IMR-90 (cell line): ENCODE measurements at regions not wholly inside any gene's neighbourhood (a gene's known extent, or its start where the extent isn't known, plus 50 kb on each side); places are given as distances from the start of the nearest gene placed in this dataset.

ENCODE experiments used
- ATAC-seq: fragments of 200-7000 bp; cut with Tn5 transposase; 2 replicates; pipeline ENCODE4 v1.9.1; 2020; ENCODE audit warnings: low read depth, mild to moderate bottlenecking, moderate library complexity
- BruUV-seq: library from RNA; stranded (reverse); fragments of 400-500 nt; replicated peaks from 2 replicates; lab custom pipeline; 2021; lab: Mats Ljungman, UMichigan
- CTCF ChIA-PET: fragments of 300-600 bp; formaldehyde crosslinking; extraction: SDS; loops from one replicate; lab custom pipeline; 2021; ENCODE audit warnings: antibody characterized with exemption; lab: Yijun Ruan, JAX
- POLR2A ChIA-PET: fragments of 300-600 bp; sonication (Branson Sonifier 250); formaldehyde crosslinking; loops from one replicate; lab custom pipeline; 2022; ENCODE audit warnings: antibody characterized with exemption; ENCODE audit not compliant: unreplicated experiment; lab: Charles Lee
- DNase-seq: peaks from one replicate; pipeline ENCODE4 v3.0.0; 2013
- H2AFZ ChIP-seq: replicated peaks from 2 replicates; pipeline ENCODE3; 2013; ENCODE audit warnings: low read length, mild to moderate bottlenecking; ENCODE audit not compliant: poor library complexity
- H2AK5ac ChIP-seq: 2 replicates; pipeline ENCODE4 v1.6.1; 2013; ENCODE audit warnings: low read depth, low read length, inconsistent platforms
- H2AK9ac ChIP-seq: replicated peaks from 2 replicates; pipeline ENCODE3; 2013; ENCODE audit warnings: mild to moderate bottlenecking, low read depth, low read length, moderate library complexity; ENCODE audit not compliant: poor library complexity
- H2BK120ac ChIP-seq: 2 replicates; pipeline ENCODE4 v1.6.1; 2013; ENCODE audit warnings: low read depth, low read length, inconsistent platforms
- H2BK15ac ChIP-seq: 3 replicates; pipeline ENCODE4 v1.6.1; 2013; ENCODE audit warnings: low read depth, low read length, inconsistent platforms
- H2BK20ac ChIP-seq: 2 replicates; pipeline ENCODE4 v1.6.1; 2013; ENCODE audit warnings: low read depth, mild to moderate bottlenecking, inconsistent platforms, low read length, moderate library complexity
- H2BK5ac ChIP-seq: 2 replicates; pipeline ENCODE4 v1.6.1; 2013; ENCODE audit warnings: mild to moderate bottlenecking, low read depth, low read length, inconsistent platforms; ENCODE audit not compliant: poor library complexity, severe bottlenecking
- H3K14ac ChIP-seq: replicated peaks from 2 replicates; pipeline ENCODE4 v1.6.1; 2013; ENCODE audit warnings: low read depth, low read length, inconsistent platforms
- H3K18ac ChIP-seq: 2 replicates; pipeline ENCODE4 v1.6.1; 2013; ENCODE audit warnings: low read depth, low read length, control low read depth
- H3K23ac ChIP-seq: 2 replicates; pipeline ENCODE4 v1.6.1; 2013; ENCODE audit warnings: low read depth, low read length, inconsistent platforms
- H3K27ac ChIP-seq: 2 replicates; pipeline ENCODE4 v1.5.1; 2013; ENCODE audit warnings: mild to moderate bottlenecking, control low read depth, low read length; ENCODE audit not compliant: insufficient read depth
- H3K27me3 ChIP-seq: 2 replicates; pipeline ENCODE4 v1.6.1; 2013; ENCODE audit warnings: low read length; ENCODE audit not compliant: control insufficient read depth, insufficient read depth
- H3K36me3 ChIP-seq: 2 replicates; pipeline ENCODE4 v1.6.1; 2013; ENCODE audit warnings: low read length, mixed read lengths; ENCODE audit not compliant: control insufficient read depth, insufficient read depth
- H3K4ac ChIP-seq: 2 replicates; pipeline ENCODE4 v1.6.1; 2013; ENCODE audit warnings: low read depth, low read length, inconsistent platforms
- H3K4me1 ChIP-seq: 2 replicates; pipeline ENCODE4 v1.6.1; 2013; ENCODE audit warnings: low read length, mixed read lengths; ENCODE audit not compliant: control insufficient read depth, insufficient read depth
- H3K4me2 ChIP-seq: 2 replicates; pipeline ENCODE4 v1.6.1; 2013; ENCODE audit warnings: low read depth, mild to moderate bottlenecking, control low read depth, low read length, moderate library complexity
- H3K4me3 ChIP-seq: 2 replicates; pipeline ENCODE4 v1.5.1; 2013; ENCODE audit warnings: low read depth, mild to moderate bottlenecking, control low read depth, low read length, moderate library complexity; ENCODE audit not compliant: insufficient read depth
- H3K56ac ChIP-seq: 2 replicates; pipeline ENCODE4 v1.6.1; 2013; ENCODE audit warnings: low read length, inconsistent platforms; ENCODE audit not compliant: insufficient read depth; ENCODE audit errors: extremely low read depth
- H3K79me1 ChIP-seq, 2 experiments: 2 replicates each; pipeline ENCODE4 v1.6.1; 2013; ENCODE audit warnings: low read length in 2 of 2, inconsistent platforms in 1 of 2, low read depth in 1 of 2
- H3K9ac ChIP-seq: 2 replicates; pipeline ENCODE4 v1.6.1; 2013; ENCODE audit warnings: low read depth, low read length, control low read depth
- H3K9me1 ChIP-seq: 2 replicates; pipeline ENCODE4 v1.6.1; 2013; ENCODE audit warnings: low read length, inconsistent platforms; ENCODE audit not compliant: insufficient read depth
- H3K9me3 ChIP-seq: 2 replicates; pipeline ENCODE4 v1.6.1; 2013; ENCODE audit warnings: low read length; ENCODE audit not compliant: control insufficient read depth, insufficient read depth
- H4K20me1 ChIP-seq: 2 replicates; pipeline ENCODE4 v1.6.1; 2013; ENCODE audit warnings: low read length, inconsistent platforms; ENCODE audit not compliant: insufficient read depth
- H4K5ac ChIP-seq: 2 replicates; pipeline ENCODE4 v1.6.1; 2013; ENCODE audit warnings: mild to moderate bottlenecking, low read depth, low read length, control low read depth
- H4K8ac ChIP-seq, 2 experiments: 2 replicates each; pipeline ENCODE4 v1.6.1; 2013; ENCODE audit warnings: low read depth in 2 of 2, low read length in 2 of 2, control low read depth in 1 of 2, inconsistent platforms in 1 of 2
- H4K91ac ChIP-seq: 2 replicates; pipeline ENCODE4 v1.6.1; 2013; ENCODE audit warnings: low read depth, low read length, inconsistent platforms; ENCODE audit not compliant: insufficient read depth
- CEBPB ChIP-seq: IDR thresholded peaks from 2 replicates; pipeline ENCODE4 v1.6.1; 2012; ENCODE audit warnings: low read depth, low read length, improper control_type of control experiment
- MAFK ChIP-seq: IDR thresholded peaks from 2 replicates; pipeline ENCODE4 v1.6.1; 2012; ENCODE audit warnings: low read depth, low read length, improper control_type of control experiment
- MAZ ChIP-seq: IDR thresholded peaks from 2 replicates; pipeline ENCODE4 v1.6.1; 2012; ENCODE audit warnings: low read depth, mild to moderate bottlenecking, low read length, improper control_type of control experiment, moderate library complexity, borderline replicate concordance
- MXI1 ChIP-seq: IDR thresholded peaks from 2 replicates; pipeline ENCODE4 v1.6.1; 2012; ENCODE audit warnings: low read depth, mild to moderate bottlenecking, low read length, moderate library complexity, borderline replicate concordance
- NFE2L2 ChIP-seq: fragments of 150-350 bp; IDR thresholded peaks from 2 replicates; pipeline ENCODE4 v1.6.1; 2016; ENCODE audit warnings: low read depth, mild to moderate bottlenecking, low read length
- POLR2A ChIP-seq: IDR thresholded peaks from 2 replicates; pipeline ENCODE4 v1.6.1; 2012; ENCODE audit warnings: mild to moderate bottlenecking, low read depth, low read length
- RAD21 ChIP-seq: IDR thresholded peaks from 2 replicates; pipeline ENCODE4 v1.6.1; 2012; ENCODE audit warnings: low read length, improper control_type of control experiment
- RCOR1 ChIP-seq: IDR thresholded peaks from 2 replicates; pipeline ENCODE4 v1.6.1; 2012; ENCODE audit warnings: mild to moderate bottlenecking, low read length, improper control_type of control experiment; ENCODE audit not compliant: insufficient replicate concordance
- RFX5 ChIP-seq: IDR thresholded peaks from 2 replicates; pipeline ENCODE4 v1.8.0; 2012; ENCODE audit warnings: low read depth, mild to moderate bottlenecking, low read length, moderate library complexity
- SMC3 ChIP-seq: fragments of 150-350 bp; IDR thresholded peaks from 2 replicates; pipeline ENCODE4 v1.6.1; 2016; ENCODE audit warnings: low read depth, mild to moderate bottlenecking, antibody characterized with exemption, low read length, moderate library complexity
- USF2 ChIP-seq: fragments of 150-350 bp; IDR thresholded peaks from 2 replicates; pipeline ENCODE4 v1.6.1; 2017; ENCODE audit warnings: mild to moderate bottlenecking, antibody characterized with exemption, low read length, low read depth
- WGBS, 2 experiments: methylation state at CpG; one replicate each; pipeline versions ENCODE4 v1.1.5 to v1.1.7; 2013; ENCODE audit warnings: missing lambda C conversion rate in 2 of 2; ENCODE audit not compliant: insufficient read length in 1 of 2; ENCODE audit errors: extremely low coverage in 2 of 2; 5-methylcytosine and 5-hydroxymethylcytosine counted together
- dilution Hi-C: fragments of 300-500 bp; cut with HindIII; formaldehyde crosslinking; loops from one replicate; pipeline ENCODE4 v1.14.3; 2018; ENCODE audit warnings: low sequenced_read_pairs; ENCODE audit not compliant: unreplicated experiment
- in situ Hi-C: fragments of 300-500 bp; cut with MboI; formaldehyde crosslinking; loops from 3 replicates; pipeline ENCODE4 v1.14.3; 2019; ENCODE audit warnings: low sequenced_read_pairs, inconsistent platforms, mixed read lengths
- intact Hi-C: fragments of 100-400 bp; cut with micrococcal nuclease; formaldehyde crosslinking; loops from 2 replicates; pipeline ENCODE4 v1.10.0; 2022

- WGBS, 2 experiments, result 80% methylated on average over 2 of the region's 5 CpGs; no CpG with 5 or more reads in 1 of the 2 experiments
Measured at GRCh38 chr15:62400778-62401177, 235.7 kb upstream of the C2CD4B start.

More at GRCh38 chr15:62400778-62401177, 235.7 kb upstream of the C2CD4B start:
- no peak overlapping the region for H2BK120ac ChIP-seq
- no peak overlapping the region for H2BK20ac ChIP-seq
- H4K91ac ChIP-seq, result no peak overlapping the region
- H3K79me1 ChIP-seq, result peaks cover 22 to 44% of the 10 kb centered on the region in 2 experiments
- no peak overlapping the region for H3K9ac ChIP-seq
- no peaks in the 10 kb centered on the region for H3K36me3 ChIP-seq
- H3K4me2 ChIP-seq, result no peak overlapping the region
- no peak overlapping the region for H3K23ac ChIP-seq
- H3K27ac ChIP-seq, result no peak overlapping the region
- dilution Hi-C loops, result no loop called here
- H3K27me3 ChIP-seq, result no peaks in the 10 kb centered on the region
- H2AK5ac ChIP-seq, result no peak overlapping the region
- no peak overlapping the region for H2BK15ac ChIP-seq
- H3K4me1 ChIP-seq, result peaks cover 17% of the 10 kb centered on the region
- no peak overlapping the region for H3K14ac ChIP-seq
- no peak for ATAC-seq
- H2AFZ ChIP-seq, result no peak overlapping the region
- H4K5ac ChIP-seq, result no peak overlapping the region
- DNase-seq, result no peak
- no peak overlapping the region for H4K8ac ChIP-seq
- intact Hi-C loops, result no loop called here
- TF ChIP-seq SMC3 (no peak), RCOR1 (no peak), NFE2L2 (no peak), MXI1 (no peak), MAZ (no peak), RFX5 (no peak), RAD21 (no peak), POLR2A (no peak), CEBPB (no peak), MAFK (no peak), USF2 (no peak)
- no peak overlapping the region for H2AK9ac ChIP-seq
- H4K20me1 ChIP-seq, result no peaks in the 10 kb centered on the region
- ChIA-PET CTCF (no interaction called here), POLR2A (no interaction called here)
- peaks cover 12% of the 10 kb centered on the region for H3K9me1 ChIP-seq
- H2BK5ac ChIP-seq, result no peak overlapping the region
- in situ Hi-C loops, result no loop called here
- H3K4ac ChIP-seq, result no peak overlapping the region
- H3K4me3 ChIP-seq, result no peak overlapping the region
- BruUV-seq, result no TSS peak
- H3K56ac ChIP-seq, result no peak overlapping the region
- H3K18ac ChIP-seq, result no peak overlapping the region
- peaks cover 9% of the 10 kb centered on the region for H3K9me3 ChIP-seq
